Suprapubic skin (tissue), 4 donors: ENCODE measurements at regions not wholly inside any gene's neighbourhood (a gene's known extent, or its start where the extent isn't known, plus 50 kb on each side); places are given as distances from the start of the nearest gene placed in this dataset.

Source experiments
- CTCF ChIP-seq, 2 donors: fragments of 200-600 bp in 1 of 2; fragments of 450-650 bp in 1 of 2; sonication (generic) in 1 of 2; IDR thresholded peaks; one replicate each; pipeline ENCODE4 v1.5.1; 2016 to 2019; ENCODE audit warnings: antibody characterized with exemption in 2 of 2, mild to moderate bottlenecking in 1 of 2, moderate library complexity in 1 of 2
- EP300 ChIP-seq: sonication (generic); formaldehyde crosslinking; IDR thresholded peaks from one replicate; pipeline ENCODE4 v1.6.1; 2017; ENCODE audit warnings: antibody characterized with exemption
- POLR2A ChIP-seq, 2 donors: fragments of 450-650 bp; IDR thresholded peaks; one replicate each; pipeline ENCODE4 v1.6.1; 2017; ENCODE audit warnings: antibody characterized with exemption in 2 of 2, mild to moderate bottlenecking in 2 of 2, moderate library complexity in 2 of 2
- POLR2AphosphoS5 ChIP-seq, 3 donors: sonication (generic); formaldehyde crosslinking; IDR thresholded peaks; one replicate each; pipeline ENCODE4 v1.6.1; 2017; ENCODE audit warnings: antibody characterized with exemption in 3 of 3

- TF ChIP-seq CTCF (IDR thresholded peaks at IDR 0.05) (no peak), POLR2A (IDR thresholded peaks at IDR 0.05) (no peak), EP300 (no peak), POLR2AphosphoS5 (IDR thresholded peaks at IDR 0.05) (no peak)
Observed at GRCh38 chr2:128738446-128739110, 419.9 kb upstream of the HS6ST1 start.
